ENCODE measurements at regions not wholly inside any gene's neighbourhood (a gene's known extent, or its start where the extent isn't known, plus 50 kb on each side); places are given as distances from the start of the nearest gene placed in this dataset.

- no peak for FAIRE-seq
Measured at GRCh38 chr4:54915276-54915675, 210.1 kb downstream of the KDR start.

GRCh38 chr4:54914781-54915180, 210.6 kb downstream of the KDR start:
- no peak for FAIRE-seq

- FAIRE-seq: no peak
Measured at GRCh38 chr4:54913751-54914526, 211.5 kb downstream of the KDR start.

GRCh38 chr4:54912155-54912554, 213.2 kb downstream of the KDR start:
- no peak for FAIRE-seq

GRCh38 chr4:54909961-54910360, 215.4 kb downstream of the KDR start:
- FAIRE-seq: no peak

- no peak for FAIRE-seq
Measured at GRCh38 chr4:54908763-54909162, 216.6 kb downstream of the KDR start.

- FAIRE-seq: no peak
Measured at GRCh38 chr4:54904953-54905352, 220.4 kb downstream of the KDR start.

- FAIRE-seq: no peak
Measured at GRCh38 chr4:54902976-54903375, 222.4 kb downstream of the KDR start.

GRCh38 chr4:54902271-54902670, 223.1 kb downstream of the KDR start:
- FAIRE-seq: no peak

GRCh38 chr4:54901202-54901601, 224.2 kb downstream of the KDR start:
- no peak for FAIRE-seq

GRCh38 chr4:54898656-54899340, 226.6 kb downstream of the KDR start:
- FAIRE-seq: no peak

GRCh38 chr4:54898056-54898562, 227.3 kb downstream of the KDR start:
- no peak for FAIRE-seq

- no peak for FAIRE-seq
Measured at GRCh38 chr4:54897590-54897989, 227.8 kb downstream of the KDR start.

GRCh38 chr4:54882616-54883015, 224.9 kb downstream of the KIT start:
- no peak for FAIRE-seq

- FAIRE-seq: no peak
Measured at GRCh38 chr4:54879576-54879975, 221.8 kb downstream of the KIT start.

GRCh38 chr4:54877006-54877405, 219.2 kb downstream of the KIT start:
- FAIRE-seq: no peak

- FAIRE-seq: no peak
Measured at GRCh38 chr4:54872261-54872660, 214.5 kb downstream of the KIT start.

GRCh38 chr4:54863571-54864255, 206.0 kb downstream of the KIT start:
- FAIRE-seq: no peak

GRCh38 chr4:54861201-54861600, 203.4 kb downstream of the KIT start:
- no peak for FAIRE-seq

GRCh38 chr4:54855191-54855854, 197.6 kb downstream of the KIT start:
- FAIRE-seq: no peak

- FAIRE-seq: no peak
Measured at GRCh38 chr4:54852602-54853001, 194.8 kb downstream of the KIT start.

- FAIRE-seq: no peak
Measured at GRCh38 chr4:54852054-54852453, 194.3 kb downstream of the KIT start.

- FAIRE-seq: no peak
Measured at GRCh38 chr4:54844911-54845310, 187.2 kb downstream of the KIT start.
